GM06990 (cell line): ENCODE measurements at regions not wholly inside any gene's neighbourhood (a gene's known extent, or its start where the extent isn't known, plus 50 kb on each side); places are given as distances from the start of the nearest gene placed in this dataset.
A peak's percentile ranks its signal among the peaks of the same experiment; 100 is the strongest.
"Not testable (repeated sequence)": the region's sequence is repeated elsewhere in the genome, so short reads cannot be mapped to it uniquely, and the experiment has no call there.

ENCODE experiments used
- DNase-seq: peaks from one replicate; pipeline ENCODE4 v3.0.0-alpha.2; 2011; ENCODE audit not compliant: insufficient read length; ENCODE audit errors: extremely low read depth
- H3K27me3 ChIP-seq: replicated peaks from 2 replicates; pipeline ENCODE4 v1.6.0; 2011; ENCODE audit warnings: low read length; ENCODE audit not compliant: control insufficient read depth, insufficient read depth
- H3K36me3 ChIP-seq: 2 replicates; pipeline ENCODE4 v1.5.1; 2011; ENCODE audit warnings: low read length; ENCODE audit not compliant: control insufficient read depth, insufficient read depth
- H3K4me3 ChIP-seq: replicated peaks from 2 replicates; pipeline ENCODE4 v1.5.1; 2011; ENCODE audit warnings: low read depth, mild to moderate bottlenecking, control low read depth, low read length
- CTCF ChIP-seq: IDR thresholded peaks from 2 replicates; pipeline ENCODE4 v1.5.1; 2011; ENCODE audit warnings: low read length, control low read depth, mild to moderate bottlenecking, inconsistent platforms; ENCODE audit not compliant: insufficient read depth, poor library complexity, severe bottlenecking

GRCh38 chr10:45227456-45227855 lies 88.0 kb downstream of the OR13A1 start:
- H3K27me3 ChIP-seq = no peaks in the 10 kb centered on the region; the same call in 1 of the 2 replicates
- DNase-seq = no peak
- no peaks in the 10 kb centered on the region for H3K36me3 ChIP-seq
- no peak for TF ChIP-seq CTCF
- no peak overlapping the region for H3K4me3 ChIP-seq

GRCh38 chr10:45229823-45230222 lies 85.6 kb downstream of the OR13A1 start:
- no peaks in the 10 kb centered on the region for H3K27me3 ChIP-seq
- no peak for DNase-seq
- no peak overlapping the region for H3K4me3 ChIP-seq
- no peaks in the 10 kb centered on the region for H3K36me3 ChIP-seq
- TF ChIP-seq CTCF = no peak

GRCh38 chr10:45235260-45235769 lies 80.1 kb downstream of the OR13A1 start:
- not testable (repeated sequence) for H3K27me3 ChIP-seq, H3K4me3 ChIP-seq, H3K36me3 ChIP-seq
- peak; percentile 38 for TF ChIP-seq CTCF
- peak; percentile 24 for DNase-seq

- no peak for TF ChIP-seq CTCF
- H3K27me3 ChIP-seq = no peaks in the 10 kb centered on the region
- H3K36me3 ChIP-seq = no peaks in the 10 kb centered on the region
- no peak for DNase-seq
- H3K4me3 ChIP-seq = no peak overlapping the region
Measured at GRCh38 chr10:45235798-45236220, 79.6 kb downstream of the OR13A1 start.

GRCh38 chr10:45238896-45239295 lies 76.5 kb downstream of the OR13A1 start:
- H3K27me3 ChIP-seq = no peaks in the 10 kb centered on the region
- no peaks in the 10 kb centered on the region for H3K36me3 ChIP-seq
- no peak overlapping the region for H3K4me3 ChIP-seq
- DNase-seq = no peak
- no peak for TF ChIP-seq CTCF

GRCh38 chr10:45239642-45240041 lies 75.8 kb downstream of the OR13A1 start:
- H3K36me3 ChIP-seq = no peaks in the 10 kb centered on the region
- H3K4me3 ChIP-seq = no peak overlapping the region
- no peak for TF ChIP-seq CTCF
- no peaks in the 10 kb centered on the region for H3K27me3 ChIP-seq
- no peak for DNase-seq
